ENCODE measurements at regions not wholly inside any gene's neighbourhood (a gene's known extent, or its start where the extent isn't known, plus 50 kb on each side); places are given as distances from the start of the nearest gene placed in this dataset.

- DNase-seq = no peak
- TF ChIP-seq CTCF (IDR thresholded peaks at IDR 0.05) (no peak), POLR2A (IDR thresholded peaks at IDR 0.05) (no peak)
- Histone ChIP-seq H3K4me3 (no peak overlapping the region), H3K27me3 (peaks cover 0 to 4% (median 0%) of the 10 kb centered on the region in 9 donors), H3K9me3 (no peaks in the 10 kb centered on the region), H3K36me3 (no peaks in the 10 kb centered on the region), H3K4me1 (no peaks in the 10 kb centered on the region), H3K27ac (no peak overlapping the region)
- intact Hi-C loops (cut with DNase I) = no loop called here
- WGBS, 4 donors = 68 to 80% (median 73%) methylated on average over 7 of the region's 7 CpGs
- no peak for ATAC-seq
Observed at GRCh38 chr16:51067352-51067751, 83.7 kb downstream of the SALL1 start.

- Histone ChIP-seq H3K4me3 (no peak overlapping the region), H3K27ac (no peak overlapping the region), H3K27me3 (peaks cover 0 to 6% (median 0%) of the 10 kb centered on the region in 9 donors), H3K4me1 (no peaks in the 10 kb centered on the region), H3K9me3 (no peaks in the 10 kb centered on the region), H3K36me3 (no peaks in the 10 kb centered on the region)
- DNase-seq (no peak), ATAC-seq (no peak)
- intact Hi-C loops (cut with DNase I) = no loop called here
- TF ChIP-seq POLR2A (IDR thresholded peaks at IDR 0.05) (no peak), CTCF (IDR thresholded peaks at IDR 0.05) (no peak)
- WGBS, 4 donors = 57 to 65% (median 60%) methylated on average over 5 of the region's 5 CpGs
Observed at GRCh38 chr16:51062039-51062438, 89.0 kb downstream of the SALL1 start.

- Histone ChIP-seq H3K4me1 (no peaks in the 10 kb centered on the region), H3K36me3 (no peaks in the 10 kb centered on the region), H3K9me3 (no peaks in the 10 kb centered on the region), H3K4me3 (no peak overlapping the region), H3K27me3 (peaks cover 0 to 14% (median 0%) of the 10 kb centered on the region in 9 donors), H3K27ac (no peak overlapping the region)
- TF ChIP-seq CTCF (IDR thresholded peaks at IDR 0.05) (no peak), POLR2A (IDR thresholded peaks at IDR 0.05) (no peak)
- ATAC-seq (no peak), DNase-seq (no peak)
- intact Hi-C loops (cut with DNase I) = no loop called here
- 81 to 89% (median 87%) methylated on average over 2 of the region's 2 CpGs for WGBS, 4 donors
Observed at GRCh38 chr16:51061328-51061727, 89.7 kb downstream of the SALL1 start.

GRCh38 chr16:51057969-51058337 is 93.1 kb downstream of the SALL1 start:
- H3K27me3 ChIP-seq = peaks cover 0 to 30% (median 0%) of the 10 kb centered on the region in 9 donors
- no peak for TF ChIP-seq CTCF (IDR thresholded peaks at IDR 0.05)
- intact Hi-C loops (cut with DNase I) = no loop called here

More at GRCh38 chr16:51057969-51058337, 93.1 kb downstream of the SALL1 start:
- H3K4me1 ChIP-seq = no peaks in the 10 kb centered on the region
- DNase-seq (no peak), ATAC-seq (no peak)
- H3K27ac ChIP-seq = no peak overlapping the region
- H3K4me3 ChIP-seq = no peak overlapping the region
- H3K9me3 ChIP-seq = no peaks in the 10 kb centered on the region
- no peaks in the 10 kb centered on the region for H3K36me3 ChIP-seq
- WGBS, 4 donors = 58 to 70% (median 64%) methylated on average over 2 of the region's 2 CpGs

All from heart left ventricle (tissue), 16 donors.